AG04449 (cell line): ENCODE measurements at regions not wholly inside any gene's neighbourhood (a gene's known extent, or its start where the extent isn't known, plus 50 kb on each side); places are given as distances from the start of the nearest gene placed in this dataset.

Experiments
- CTCF ChIA-PET: fragments of 350-600 bp; formaldehyde crosslinking; extraction: SDS; loops from one replicate; lab custom pipeline; 2021; ENCODE audit warnings: antibody characterized with exemption; lab: Yijun Ruan, JAX
- POLR2A ChIA-PET: fragments of 400-600, 350-600 bp; formaldehyde crosslinking; extraction: SDS; loops from one replicate; lab custom pipeline; 2020; ENCODE audit warnings: antibody characterized with exemption, inconsistent platforms; lab: Yijun Ruan, JAX
- DNase-seq: peaks from one replicate; pipeline ENCODE4 v3.0.0-alpha.2; 2010; ENCODE audit warnings: low read depth, low spot score
- H3K4me3 ChIP-seq: 2 replicates; pipeline ENCODE4 v1.5.1; 2011; ENCODE audit warnings: low read depth, mild to moderate bottlenecking, control low read depth, low read length
- CTCF ChIP-seq: IDR thresholded peaks from one replicate; pipeline ENCODE4 v1.5.1; 2011; ENCODE audit warnings: mild to moderate bottlenecking, moderate library complexity, low read length, control low read depth, inconsistent platforms; ENCODE audit not compliant: insufficient read depth; ENCODE audit errors: missing control alignments

- no peak overlapping the region for H3K4me3 ChIP-seq
- TF ChIP-seq CTCF = no peak
- POLR2A ChIA-PET = no interaction called here
- CTCF ChIA-PET = no interaction called here
- no peak for DNase-seq
Measured at GRCh38 chr18:50506362-50506761, 53.5 kb upstream of the MAPK4 start.

- peak; percentile 24 for TF ChIP-seq CTCF
- DNase-seq = no peak
- ChIA-PET POLR2A (no interaction called here), CTCF (no interaction called here)
- no peak overlapping the region for H3K4me3 ChIP-seq
Measured at GRCh38 chr18:50507120-50507590, 52.7 kb upstream of the MAPK4 start.

- H3K4me3 ChIP-seq = no peak overlapping the region
- POLR2A ChIA-PET = no interaction called here
- DNase-seq = no peak
- CTCF ChIA-PET = no interaction called here
- TF ChIP-seq CTCF = no peak
Measured at GRCh38 chr18:50508228-50508627, 51.7 kb upstream of the MAPK4 start.

GRCh38 chr18:50509012-50509411 lies 50.9 kb upstream of the MAPK4 start:
- DNase-seq = no peak
- no peak overlapping the region for H3K4me3 ChIP-seq
- ChIA-PET CTCF (no interaction called here), POLR2A (no interaction called here)
- no peak for TF ChIP-seq CTCF
